Hepatocyte (in vitro differentiated cells): ENCODE measurements at regions not wholly inside any gene's neighbourhood (a gene's known extent, or its start where the extent isn't known, plus 50 kb on each side); places are given as distances from the start of the nearest gene placed in this dataset.

Experiments
- EZH2 ChIP-seq: fragments of 200-600 bp; sonication (generic); IDR thresholded peaks from 2 replicates; pipeline ENCODE4 v1.6.1; 2016; ENCODE audit warnings: antibody characterized with exemption, mild to moderate bottlenecking, borderline replicate concordance
- TF ChIP-seq, protein P1 (sequence below): fragments of 200-600 bp; sonication (generic); IDR thresholded peaks from 2 replicates; pipeline ENCODE4 v1.5.1; 2016; ENCODE audit warnings: antibody characterized with exemption, mild to moderate bottlenecking; ENCODE audit not compliant: poor library complexity

GRCh38 chr4:1469043-1469442 is 62.8 kb upstream of the NKX1-1 start:
- TF ChIP-seq, protein P1, sequence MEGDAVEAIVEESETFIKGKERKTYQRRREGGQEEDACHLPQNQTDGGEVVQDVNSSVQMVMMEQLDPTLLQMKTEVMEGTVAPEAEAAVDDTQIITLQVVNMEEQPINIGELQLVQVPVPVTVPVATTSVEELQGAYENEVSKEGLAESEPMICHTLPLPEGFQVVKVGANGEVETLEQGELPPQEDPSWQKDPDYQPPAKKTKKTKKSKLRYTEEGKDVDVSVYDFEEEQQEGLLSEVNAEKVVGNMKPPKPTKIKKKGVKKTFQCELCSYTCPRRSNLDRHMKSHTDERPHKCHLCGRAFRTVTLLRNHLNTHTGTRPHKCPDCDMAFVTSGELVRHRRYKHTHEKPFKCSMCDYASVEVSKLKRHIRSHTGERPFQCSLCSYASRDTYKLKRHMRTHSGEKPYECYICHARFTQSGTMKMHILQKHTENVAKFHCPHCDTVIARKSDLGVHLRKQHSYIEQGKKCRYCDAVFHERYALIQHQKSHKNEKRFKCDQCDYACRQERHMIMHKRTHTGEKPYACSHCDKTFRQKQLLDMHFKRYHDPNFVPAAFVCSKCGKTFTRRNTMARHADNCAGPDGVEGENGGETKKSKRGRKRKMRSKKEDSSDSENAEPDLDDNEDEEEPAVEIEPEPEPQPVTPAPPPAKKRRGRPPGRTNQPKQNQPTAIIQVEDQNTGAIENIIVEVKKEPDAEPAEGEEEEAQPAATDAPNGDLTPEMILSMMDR, result no peak
- TF ChIP-seq EZH2, result no peak
